ENCODE measurements at regions not wholly inside any gene's neighbourhood (a gene's known extent, or its start where the extent isn't known, plus 50 kb on each side); places are given as distances from the start of the nearest gene placed in this dataset.

GRCh38 chr2:120948662-120949011, 213.0 kb downstream of the GLI2 start:
- Histone ChIP-seq H3K27me3 (replicated peaks in 2 of 5; ENCODE audit: control insufficient read depth in 4 of 5, insufficient read depth in 5 of 5, low read length in 4 of 5) (no peaks in the 10 kb centered on the region), H3K4me3 (ENCODE audit: control insufficient read depth in 1 of 7, extremely low read depth in 1 of 7, insufficient read depth in 4 of 7, low read depth in 2 of 7, low read length in 6 of 7) (no peak overlapping the region), H3K4me1 (ENCODE audit: control extremely low read depth in 1 of 4, control insufficient read depth in 4 of 4, insufficient read depth in 4 of 4, low read length in 3 of 4) (peaks cover 0 to 9% (median under 1%) of the 10 kb centered on the region in 4 experiments), H3K27ac (ENCODE audit: insufficient read depth in 1 of 2, low read depth in 1 of 2, low read length in 2 of 2, poor library complexity in 1 of 2, severe bottlenecking in 2 of 2) (no peak overlapping the region), H3K9me3 (ENCODE audit: control extremely low read depth in 1 of 5, control insufficient read depth in 4 of 5, insufficient read depth in 2 of 5, low read depth in 1 of 5, low read length in 4 of 5) (no peaks in the 10 kb centered on the region), H3K36me3 (ENCODE audit: control insufficient read depth in 4 of 4, insufficient read depth in 4 of 4, low read length in 3 of 4) (peaks cover 0 to 4% (median 0%) of the 10 kb centered on the region in 4 experiments)
- no peak for DNase-seq
- ChIA-PET POLR2A (no interaction called here), CTCF (interaction anchor here (0.8 to 2.9 kb wide), 3 partner anchors 10 to 252 kb away, joined by 3 to 7 read pairs (median 3); no protein-coding TSS in a partner anchor)
- 95% methylated on average over 8 of the region's 8 CpGs for WGBS (ENCODE audit: insufficient coverage)

- no peaks in the 10 kb centered on the region for H3K9me3 ChIP-seq (ENCODE audit: control extremely low read depth in 1 of 5, control insufficient read depth in 4 of 5, insufficient read depth in 2 of 5, low read depth in 1 of 5, low read length in 4 of 5)
- no peak overlapping the region for H3K27ac ChIP-seq (ENCODE audit: insufficient read depth in 1 of 2, low read depth in 1 of 2, low read length in 2 of 2, poor library complexity in 1 of 2, severe bottlenecking in 2 of 2)
- WGBS (ENCODE audit: insufficient coverage): 73% methylated on average over 7 of the region's 12 CpGs
- H3K4me3 ChIP-seq (ENCODE audit: control insufficient read depth in 1 of 7, extremely low read depth in 1 of 7, insufficient read depth in 4 of 7, low read depth in 2 of 7, low read length in 6 of 7): no peak overlapping the region
- ChIA-PET POLR2A (no interaction called here), CTCF (interaction anchor here (0.8 to 2.9 kb wide), 4 partner anchors 9 to 253 kb away, joined by 3 to 7 read pairs (median 4); no protein-coding TSS in a partner anchor)
- peaks cover 0 to 4% (median 0%) of the 10 kb centered on the region in 4 experiments for H3K36me3 ChIP-seq (ENCODE audit: control insufficient read depth in 4 of 4, insufficient read depth in 4 of 4, low read length in 3 of 4)
- H3K27me3 ChIP-seq (replicated peaks in 2 of 5; ENCODE audit: control insufficient read depth in 4 of 5, insufficient read depth in 5 of 5, low read length in 4 of 5): no peaks in the 10 kb centered on the region
- peaks cover 0 to 5% (median 0%) of the 10 kb centered on the region in 4 experiments for H3K4me1 ChIP-seq (ENCODE audit: control extremely low read depth in 1 of 4, control insufficient read depth in 4 of 4, insufficient read depth in 4 of 4, low read length in 3 of 4)
- DNase-seq: peak; percentile 10 to 42 (median 40)
Observed at GRCh38 chr2:120949027-120949956, 213.6 kb downstream of the GLI2 start.

- Histone ChIP-seq H3K4me1 (ENCODE audit: control extremely low read depth in 1 of 4, control insufficient read depth in 4 of 4, insufficient read depth in 4 of 4, low read length in 3 of 4) (peaks cover 0 to 5% (median 0%) of the 10 kb centered on the region in 4 experiments), H3K27me3 (replicated peaks in 2 of 5; ENCODE audit: control insufficient read depth in 4 of 5, insufficient read depth in 5 of 5, low read length in 4 of 5) (no peaks in the 10 kb centered on the region), H3K9me3 (ENCODE audit: control extremely low read depth in 1 of 5, control insufficient read depth in 4 of 5, insufficient read depth in 2 of 5, low read depth in 1 of 5, low read length in 4 of 5) (no peaks in the 10 kb centered on the region), H3K36me3 (ENCODE audit: control insufficient read depth in 4 of 4, insufficient read depth in 4 of 4, low read length in 3 of 4) (peaks cover 0 to 4% (median 0%) of the 10 kb centered on the region in 4 experiments), H3K4me3 (ENCODE audit: control insufficient read depth in 1 of 7, extremely low read depth in 1 of 7, insufficient read depth in 4 of 7, low read depth in 2 of 7, low read length in 6 of 7) (no peak overlapping the region), H3K27ac (ENCODE audit: insufficient read depth in 1 of 2, low read depth in 1 of 2, low read length in 2 of 2, poor library complexity in 1 of 2, severe bottlenecking in 2 of 2) (no peak overlapping the region)
- CTCF ChIA-PET: interaction anchor here (1.6 to 2.9 kb wide), 2 partner anchors 8 to 254 kb away, joined by 4 to 7 read pairs; no protein-coding TSS in a partner anchor
- WGBS (ENCODE audit: insufficient coverage): 95% methylated on average over 5 of the region's 7 CpGs
- no peak for DNase-seq
- POLR2A ChIA-PET: no interaction called here
Observed at GRCh38 chr2:120949957-120950590, 214.4 kb downstream of the GLI2 start.

- Histone ChIP-seq H3K36me3 (ENCODE audit: control insufficient read depth in 4 of 4, insufficient read depth in 4 of 4, low read length in 3 of 4) (peaks cover 0 to 4% (median 0%) of the 10 kb centered on the region in 4 experiments), H3K9me3 (ENCODE audit: control extremely low read depth in 1 of 5, control insufficient read depth in 4 of 5, insufficient read depth in 2 of 5, low read depth in 1 of 5, low read length in 4 of 5) (no peaks in the 10 kb centered on the region), H3K4me1 (ENCODE audit: control extremely low read depth in 1 of 4, control insufficient read depth in 4 of 4, insufficient read depth in 4 of 4, low read length in 3 of 4) (peaks cover 0 to 5% (median 0%) of the 10 kb centered on the region in 4 experiments), H3K4me3 (ENCODE audit: control insufficient read depth in 1 of 7, extremely low read depth in 1 of 7, insufficient read depth in 4 of 7, low read depth in 2 of 7, low read length in 6 of 7) (no peak overlapping the region), H3K27ac (ENCODE audit: insufficient read depth in 1 of 2, low read depth in 1 of 2, low read length in 2 of 2, poor library complexity in 1 of 2, severe bottlenecking in 2 of 2) (no peak overlapping the region), H3K27me3 (replicated peaks in 2 of 5; ENCODE audit: control insufficient read depth in 4 of 5, insufficient read depth in 5 of 5, low read length in 4 of 5) (no peaks in the 10 kb centered on the region)
- no peak for DNase-seq
- 77% methylated on average over 5 of the region's 6 CpGs for WGBS (ENCODE audit: insufficient coverage)
- ChIA-PET CTCF (no interaction called here), POLR2A (no interaction called here)
Observed at GRCh38 chr2:120951693-120952092, 216.0 kb downstream of the GLI2 start.

- ChIA-PET CTCF (no interaction called here), POLR2A (no interaction called here)
- Histone ChIP-seq H3K9me3 (ENCODE audit: control extremely low read depth in 1 of 5, control insufficient read depth in 4 of 5, insufficient read depth in 2 of 5, low read depth in 1 of 5, low read length in 4 of 5) (no peaks in the 10 kb centered on the region), H3K4me1 (ENCODE audit: control extremely low read depth in 1 of 4, control insufficient read depth in 4 of 4, insufficient read depth in 4 of 4, low read length in 3 of 4) (peaks cover 0 to 5% (median 0%) of the 10 kb centered on the region in 4 experiments), H3K4me3 (ENCODE audit: control insufficient read depth in 1 of 7, extremely low read depth in 1 of 7, insufficient read depth in 4 of 7, low read depth in 2 of 7, low read length in 6 of 7) (no peak overlapping the region), H3K27ac (ENCODE audit: insufficient read depth in 1 of 2, low read depth in 1 of 2, low read length in 2 of 2, poor library complexity in 1 of 2, severe bottlenecking in 2 of 2) (no peak overlapping the region), H3K27me3 (replicated peaks in 2 of 5; ENCODE audit: control insufficient read depth in 4 of 5, insufficient read depth in 5 of 5, low read length in 4 of 5) (no peaks in the 10 kb centered on the region), H3K36me3 (ENCODE audit: control insufficient read depth in 4 of 4, insufficient read depth in 4 of 4, low read length in 3 of 4) (peaks cover 0 to 4% (median 0%) of the 10 kb centered on the region in 4 experiments)
- no peak for DNase-seq
- 95% methylated on average over 8 of the region's 9 CpGs for WGBS (ENCODE audit: insufficient coverage)
Observed at GRCh38 chr2:120952318-120952717, 216.7 kb downstream of the GLI2 start.

- H3K36me3 ChIP-seq (ENCODE audit: control insufficient read depth in 4 of 4, insufficient read depth in 4 of 4, low read length in 3 of 4): peaks cover 0 to 4% (median 0%) of the 10 kb centered on the region in 4 experiments
- peaks cover 0 to 5% (median 0%) of the 10 kb centered on the region in 4 experiments for H3K4me1 ChIP-seq (ENCODE audit: control extremely low read depth in 1 of 4, control insufficient read depth in 4 of 4, insufficient read depth in 4 of 4, low read length in 3 of 4)
- no peaks in the 10 kb centered on the region for H3K27me3 ChIP-seq (replicated peaks in 2 of 5; ENCODE audit: control insufficient read depth in 4 of 5, insufficient read depth in 5 of 5, low read length in 4 of 5)
- DNase-seq: no peak
- CTCF ChIA-PET: interaction anchor here (0.7 kb wide), 1 partner anchor 7 kb away, joined by 3 read pairs; no protein-coding TSS in a partner anchor
- H3K4me3 ChIP-seq (ENCODE audit: control insufficient read depth in 1 of 7, extremely low read depth in 1 of 7, insufficient read depth in 4 of 7, low read depth in 2 of 7, low read length in 6 of 7): no peak overlapping the region
- POLR2A ChIA-PET: no interaction called here
- H3K27ac ChIP-seq (ENCODE audit: insufficient read depth in 1 of 2, low read depth in 1 of 2, low read length in 2 of 2, poor library complexity in 1 of 2, severe bottlenecking in 2 of 2): no peak overlapping the region
- no peaks in the 10 kb centered on the region for H3K9me3 ChIP-seq (ENCODE audit: control extremely low read depth in 1 of 5, control insufficient read depth in 4 of 5, insufficient read depth in 2 of 5, low read depth in 1 of 5, low read length in 4 of 5)
- WGBS (ENCODE audit: insufficient coverage): 88% methylated on average over 6 of the region's 7 CpGs
Observed at GRCh38 chr2:120953066-120953756, 217.5 kb downstream of the GLI2 start.
